ENCODE measurements at regions not wholly inside any gene's neighbourhood (a gene's known extent, or its start where the extent isn't known, plus 50 kb on each side); places are given as distances from the start of the nearest gene placed in this dataset.

GRCh38 chr3:98662699-98663098, 69.3 kb upstream of the CPOX start:
- TF ChIP-seq TCF7L2 (IDR thresholded peaks at IDR 0.05; ENCODE audit: low read depth, low read length) (no peak), CTCF (IDR thresholded peaks at IDR 0.05) (no peak), REST (IDR thresholded peaks at IDR 0.05; ENCODE audit: insufficient read depth in 1 of 2, low read depth in 2 of 2, low read length in 1 of 2) (no peak)

Measured in Panc1 (cell line).